AG10803 (cell line): ENCODE measurements at regions not wholly inside any gene's neighbourhood (a gene's known extent, or its start where the extent isn't known, plus 50 kb on each side); places are given as distances from the start of the nearest gene placed in this dataset.

Experiments
- DNase-seq: peaks from one replicate; pipeline ENCODE4 v3.0.0; 2010; ENCODE audit warnings: low read depth
- H3K4me3 ChIP-seq: 2 replicates; pipeline ENCODE4 v1.5.1; 2011; ENCODE audit warnings: mild to moderate bottlenecking, low read length, control low read depth
- CTCF ChIP-seq: conservative IDR thresholded peaks from 2 replicates; pipeline ENCODE4 v1.5.1; 2011; ENCODE audit warnings: mild to moderate bottlenecking, low read length, control low read depth, inconsistent platforms

- DNase-seq, result peak; percentile 95
- peak overlapping the region; percentile 47 for H3K4me3 ChIP-seq
- TF ChIP-seq CTCF, result no peak
These were observed 680.9 kb downstream of the IRS1 start for GRCh38 chr2:226118471-226119429.

GRCh38 chr2:226117510-226118065, 682.0 kb downstream of the IRS1 start:
- no peak for DNase-seq
- no peak overlapping the region for H3K4me3 ChIP-seq
- TF ChIP-seq CTCF, result no peak

GRCh38 chr2:226116346-226116745, 683.3 kb downstream of the IRS1 start:
- H3K4me3 ChIP-seq, result no peak overlapping the region
- DNase-seq, result no peak
- no peak for TF ChIP-seq CTCF

GRCh38 chr2:226115832-226116200, 683.8 kb downstream of the IRS1 start:
- TF ChIP-seq CTCF, result no peak
- no peak for DNase-seq
- H3K4me3 ChIP-seq, result no peak overlapping the region

DNA sequence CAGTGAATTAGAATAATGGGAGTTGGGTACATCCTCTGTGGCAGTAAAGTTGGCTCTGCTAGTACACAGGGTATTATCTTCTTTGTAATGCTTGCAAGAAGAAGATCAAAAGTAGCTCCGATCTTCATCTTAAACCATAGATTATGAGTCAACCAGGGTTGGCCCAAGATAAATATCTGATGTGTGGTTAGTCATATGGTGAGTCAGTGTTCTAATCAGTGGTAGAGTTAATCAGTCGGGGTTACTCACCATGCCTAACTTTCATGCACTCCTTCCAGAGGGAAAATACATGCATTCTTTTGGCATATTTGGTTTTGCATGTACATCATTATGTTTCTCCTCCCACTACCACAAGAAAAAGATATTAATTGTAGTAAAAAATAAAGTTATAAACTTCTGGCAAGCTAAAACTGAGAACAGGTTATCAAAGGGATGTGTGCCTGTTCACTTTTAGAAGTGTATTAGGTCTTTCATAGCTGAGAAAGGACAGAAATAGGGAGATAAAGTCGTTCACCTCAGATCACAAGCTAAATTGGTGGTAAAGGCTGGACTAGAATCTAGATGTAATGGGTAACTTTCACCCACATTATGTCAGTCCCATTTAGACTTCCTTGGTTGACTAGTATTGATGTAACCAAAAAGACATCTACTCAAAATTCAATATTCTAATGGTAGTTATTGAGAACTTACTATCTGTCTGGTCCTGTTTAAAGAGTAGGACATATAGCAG, 684.4 kb downstream of the IRS1 start:
- DNase-seq, result peak; percentile 92
- no peak overlapping the region for H3K4me3 ChIP-seq
- no peak for TF ChIP-seq CTCF

- DNase-seq, result no peak
- H3K4me3 ChIP-seq, result no peak overlapping the region
- TF ChIP-seq CTCF, result no peak
These were observed 685.2 kb downstream of the IRS1 start for GRCh38 chr2:226114436-226114835.
